Adrenal gland (tissue), 9 donors: ENCODE measurements at regions not wholly inside any gene's neighbourhood (a gene's known extent, or its start where the extent isn't known, plus 50 kb on each side); places are given as distances from the start of the nearest gene placed in this dataset.

Experiments used
- DNase-seq, 7 donors: peaks; one replicate each; pipeline ENCODE4 v3.0.0-alpha.2; 2019 to 2020
- H3K27ac ChIP-seq, 5 donors: fragments of 200-600 bp; sonication (generic) in 4 of 5; 1 replicate in 3 of 5; 2 replicates in 2 of 5; pipeline versions ENCODE4 v1.5.1 to v1.8.0; 2016 to 2020; ENCODE audit warnings: mild to moderate bottlenecking in 1 of 5
- H3K27me3 ChIP-seq: fragments of 200-600 bp; 2 replicates; pipeline ENCODE4 v1.8.0; 2021
- H3K36me3 ChIP-seq, 2 donors: fragments of 200-600 bp; replicated peaks in 1 of 2; 1 replicate in 1 of 2; 2 replicates in 1 of 2; pipeline versions ENCODE4 v1.5.1 to v1.8.0; 2018 to 2022
- H3K4me1 ChIP-seq, 2 donors: fragments of 200-600 bp; replicated peaks in 1 of 2; 1 replicate in 1 of 2; 2 replicates in 1 of 2; pipeline versions ENCODE4 v1.5.1 to v1.8.0; 2018 to 2021
- H3K4me3 ChIP-seq, 4 donors: fragments of 200-600 bp; sonication (generic) in 3 of 4; one replicate each; pipeline ENCODE4 v1.5.1; 2016 to 2018
- H3K9me3 ChIP-seq, 3 donors: fragments of 200-600 bp; sonication (generic) in 1 of 3; replicated peaks in 1 of 3; 1 replicate in 2 of 3; 2 replicates in 1 of 3; pipeline versions ENCODE4 v1.5.1 to v1.8.0; 2016 to 2021
- CTCF ChIP-seq, 6 experiments: fragments of 450-650 bp in 4 of 6; fragments of 200-600 bp in 2 of 6; sonication (generic) in 1 of 6; IDR thresholded peaks; 1 replicate in 5 of 6; 2 replicates in 1 of 6; pipeline versions ENCODE4 v1.5.1 to v1.8.0; 2016 to 2021; ENCODE audit warnings: antibody characterized with exemption in 6 of 6, mild to moderate bottlenecking in 2 of 6, moderate library complexity in 1 of 6
- POLR2A ChIP-seq, 2 donors: fragments of 450-650 bp; IDR thresholded peaks; one replicate each; pipeline ENCODE4 v1.6.1; 2017; ENCODE audit warnings: antibody characterized with exemption in 2 of 2, mild to moderate bottlenecking in 2 of 2, moderate library complexity in 1 of 2
- WGBS, 4 donors: extraction: QIAGEN DNeasy Blood & Tissue Kit in 2 of 4; methylation state at CpG; one replicate each; pipeline versions ENCODE4 v1.1.5 to v1.1.7; 2013 to 2017; 5-methylcytosine and 5-hydroxymethylcytosine counted together
- intact Hi-C, 2 donors: fragments of 100-400 bp; cut with DNase I; formaldehyde crosslinking; loops; one replicate each; pipeline versions ENCODE4 v1.14.1 to v1.15.0; 2022 to 2023
- donor health status: healthy with polysubstance abuse.
- donor health status: Bipolar disorder and iron deficiency.
- donor health status: DM: yes; HTN: yes; CAD: no.
- donor health status: DM: no; HTN: no; CAD: no.
- donor health status: DM: no; HTN: no; CAD: no.

- intact Hi-C loops = no loop called here
- Histone ChIP-seq H3K27me3 (no peaks in the 10 kb centered on the region), H3K4me3 (no peak overlapping the region), H3K36me3 (no peaks in the 10 kb centered on the region), H3K27ac (no peak overlapping the region), H3K9me3 (no peaks in the 10 kb centered on the region), H3K4me1 (no peaks in the 10 kb centered on the region)
- TF ChIP-seq POLR2A (IDR thresholded peaks at IDR 0.05) (no peak), CTCF (IDR thresholded peaks at IDR 0.05) (no peak)
- DNase-seq = no peak
Measured at GRCh38 chr11:27921472-27921871, 186.5 kb downstream of the KIF18A start.

- H3K27ac ChIP-seq = no peak overlapping the region
- H3K4me3 ChIP-seq = no peak overlapping the region
- TF ChIP-seq CTCF (IDR thresholded peaks at IDR 0.05) (no peak), POLR2A (IDR thresholded peaks at IDR 0.05) (no peak)
- DNase-seq = no peak
- no peaks in the 10 kb centered on the region for H3K9me3 ChIP-seq
- H3K4me1 ChIP-seq = no peaks in the 10 kb centered on the region
- H3K27me3 ChIP-seq = no peaks in the 10 kb centered on the region
- no peaks in the 10 kb centered on the region for H3K36me3 ChIP-seq
- intact Hi-C loops = no loop called here
- 73 to 81% (median 78%) methylated on average over 6 of the region's 6 CpGs for WGBS, 4 donors
Measured at GRCh38 chr11:27916541-27917100, 191.3 kb downstream of the KIF18A start.

GRCh38 chr11:27914080-27914479, 193.9 kb downstream of the KIF18A start:
- no peak overlapping the region for H3K27ac ChIP-seq
- H3K4me1 ChIP-seq = no peaks in the 10 kb centered on the region
- H3K4me3 ChIP-seq = no peak overlapping the region
- no peak for DNase-seq
- TF ChIP-seq POLR2A (IDR thresholded peaks at IDR 0.05) (no peak), CTCF (IDR thresholded peaks at IDR 0.05) (no peak)
- H3K9me3 ChIP-seq = no peaks in the 10 kb centered on the region
- no peaks in the 10 kb centered on the region for H3K27me3 ChIP-seq
- no peaks in the 10 kb centered on the region for H3K36me3 ChIP-seq
- intact Hi-C loops = no loop called here

- TF ChIP-seq POLR2A (IDR thresholded peaks at IDR 0.05) = no peak
- no peak for TF ChIP-seq CTCF (IDR thresholded peaks at IDR 0.05)
- H3K27me3 ChIP-seq = no peaks in the 10 kb centered on the region
- H3K36me3 ChIP-seq = no peaks in the 10 kb centered on the region
- intact Hi-C loops = no loop called here
- H3K9me3 ChIP-seq = no peaks in the 10 kb centered on the region
- no peak overlapping the region for H3K4me3 ChIP-seq
- no peaks in the 10 kb centered on the region for H3K4me1 ChIP-seq
- DNase-seq = no peak
- H3K27ac ChIP-seq = no peak overlapping the region
- WGBS, 4 donors = 62 to 83% (median 70%) methylated on average over 3 of the region's 3 CpGs
Measured at GRCh38 chr11:27913650-27914049, 194.3 kb downstream of the KIF18A start.
